Dedifferentiated amniotic fluid mesenchymal stem cell (primary cell): ENCODE measurements at regions not wholly inside any gene's neighbourhood (a gene's known extent, or its start where the extent isn't known, plus 50 kb on each side); places are given as distances from the start of the nearest gene placed in this dataset.
A peak's percentile ranks its signal among the peaks of the same experiment; 100 is the strongest.
"Not testable (repeated sequence)": the region's sequence is repeated elsewhere in the genome, so short reads cannot be mapped to it uniquely, and the experiment has no call there.

Source experiments
- DNase-seq: peaks from one replicate; pipeline ENCODE4 v3.0.0-alpha.2; 2016; ENCODE audit errors: extremely low spot score

- DNase-seq: no peak
Observed at GRCh38 chr3:153370680-153371079, 208.7 kb downstream of the RAP2B start.

GRCh38 chr3:153372326-153372725 lies 210.3 kb downstream of the RAP2B start:
- no peak for DNase-seq

DNA sequence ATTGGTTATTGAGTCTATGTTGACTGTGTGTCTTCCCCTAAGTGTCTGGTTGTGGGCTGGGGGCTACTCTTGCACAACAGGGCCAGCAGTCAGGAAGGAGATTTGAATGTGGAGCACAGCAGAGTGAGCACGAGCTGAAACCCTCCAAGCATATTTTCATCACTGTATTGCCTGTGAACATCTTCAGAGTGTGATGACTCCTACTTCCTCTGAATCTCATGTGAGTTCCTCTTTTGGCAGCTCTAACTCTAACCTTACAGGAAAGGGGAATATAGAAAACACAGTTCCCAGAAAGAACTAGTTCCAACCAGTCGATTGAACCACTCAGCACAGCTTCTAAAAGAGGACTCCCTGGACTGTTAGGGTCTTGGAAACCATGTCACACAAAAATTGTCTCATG lies 211.6 kb downstream of the RAP2B start:
- no peak for DNase-seq

- not testable (repeated sequence) for DNase-seq
Observed at GRCh38 chr3:153378366-153378765, 216.3 kb downstream of the RAP2B start.

GRCh38 chr3:153379516-153379915 lies 217.5 kb downstream of the RAP2B start:
- DNase-seq: peak; percentile 16

- no peak for DNase-seq
Observed at GRCh38 chr3:153385343-153385742, 223.3 kb downstream of the RAP2B start.

GRCh38 chr3:153392363-153392762 lies 230.3 kb downstream of the RAP2B start:
- no peak for DNase-seq

DNA sequence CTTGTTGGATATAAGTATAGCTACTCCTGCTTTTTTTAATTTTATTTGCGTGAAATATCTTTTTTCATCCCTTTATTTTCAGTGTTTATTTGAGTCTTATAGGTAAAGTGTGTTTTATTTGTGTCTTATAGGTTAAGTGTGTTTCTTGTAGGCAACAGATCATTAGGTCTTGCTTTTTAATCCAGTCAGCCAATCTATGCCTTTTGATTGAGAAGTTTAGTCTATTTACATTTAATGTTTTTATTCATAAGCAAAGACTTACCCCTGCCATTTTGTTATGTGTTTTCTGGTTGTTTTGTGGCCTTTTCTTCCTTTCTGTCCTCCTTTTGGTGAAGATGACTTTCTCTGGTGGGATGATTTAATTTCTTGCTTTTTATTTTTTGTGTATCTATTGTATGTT lies 232.0 kb downstream of the RAP2B start:
- no peak for DNase-seq

GRCh38 chr3:153396581-153396980 lies 234.6 kb downstream of the RAP2B start:
- DNase-seq: no peak

DNA sequence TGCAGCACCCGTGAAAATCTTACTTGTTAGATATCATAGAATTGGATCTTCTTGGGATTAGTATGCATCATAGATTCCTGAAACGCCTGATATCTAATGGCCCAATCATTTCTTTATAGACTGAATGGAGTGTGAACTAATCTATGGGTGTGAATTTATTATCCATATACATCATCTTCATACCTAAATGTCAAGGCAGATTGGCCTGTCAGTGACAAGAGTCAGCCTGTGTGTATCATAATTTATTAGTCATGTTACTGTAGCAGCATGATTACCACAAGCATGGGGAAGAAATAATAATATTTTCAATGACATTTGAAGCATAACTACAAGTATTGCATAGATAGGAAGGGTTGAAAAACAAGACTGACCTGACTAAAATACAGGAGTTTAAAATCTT lies 235.8 kb downstream of the RAP2B start:
- DNase-seq: no peak

- DNase-seq: no peak
Observed at GRCh38 chr3:153399636-153400035, 237.6 kb downstream of the RAP2B start.

- no peak for DNase-seq
Observed at GRCh38 chr3:153400641-153401040, 238.6 kb downstream of the RAP2B start.

DNA sequence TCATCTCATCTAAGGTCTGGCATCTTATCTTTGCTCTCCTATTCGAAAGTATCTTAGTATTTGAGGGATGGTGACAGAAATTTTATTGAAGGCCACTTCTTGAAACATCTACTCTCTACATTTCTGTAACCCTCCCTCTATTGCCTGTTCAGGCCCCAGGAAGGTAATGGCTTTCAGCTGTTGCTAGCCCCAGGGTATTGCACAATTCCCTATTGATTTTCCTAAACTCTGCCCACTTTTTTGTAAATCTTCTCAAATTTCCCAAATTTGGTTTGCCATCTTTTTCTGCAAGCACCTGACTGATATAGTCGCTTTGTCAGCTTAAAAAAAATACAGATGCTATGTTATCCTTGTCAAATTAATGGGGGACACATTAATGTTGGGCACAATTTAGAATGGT lies 242.1 kb downstream of the RAP2B start:
- no peak for DNase-seq

GRCh38 chr3:153405320-153405719 lies 243.3 kb downstream of the RAP2B start:
- DNase-seq: not testable (repeated sequence)

- no peak for DNase-seq
Observed at GRCh38 chr3:153410517-153410916, 248.5 kb downstream of the RAP2B start.

DNA sequence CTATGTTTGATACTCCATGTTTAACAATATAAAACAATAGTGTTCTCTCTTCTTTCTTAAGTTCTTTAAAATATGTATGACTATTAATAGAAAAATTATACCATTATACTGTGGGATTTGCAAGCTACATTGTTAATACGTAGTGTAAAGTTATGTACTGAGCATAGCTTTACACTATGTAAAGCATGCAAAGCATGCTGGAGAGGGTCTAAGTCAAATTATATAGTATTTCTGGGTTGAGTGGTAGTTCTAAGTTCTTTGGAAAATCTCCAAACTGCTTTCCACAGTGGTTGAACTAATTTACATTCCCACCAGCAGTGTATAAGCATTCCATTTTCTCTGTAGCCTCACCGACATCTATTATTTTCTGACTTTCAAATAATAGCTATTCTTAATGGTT lies 253.0 kb downstream of the RAP2B start:
- DNase-seq: no peak

DNA sequence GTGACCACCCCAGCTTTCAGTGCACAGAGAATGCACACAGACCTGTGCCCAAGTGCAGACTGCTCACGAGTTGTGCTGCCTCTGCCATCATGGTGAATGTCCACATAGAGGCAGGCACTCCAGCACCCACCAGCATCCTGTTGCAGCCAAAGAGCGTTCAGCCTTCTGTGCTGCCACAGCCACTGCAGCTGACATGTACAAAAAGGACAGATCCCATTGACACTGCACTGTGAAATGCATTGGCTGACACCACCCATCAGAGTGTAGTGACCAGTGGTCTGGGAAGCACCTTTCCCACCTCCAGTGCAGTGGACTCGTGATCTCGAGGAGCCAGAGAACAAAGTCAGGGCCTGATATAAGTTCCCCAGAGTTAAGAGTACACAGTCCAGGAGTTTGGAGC lies 260.3 kb downstream of the RAP2B start:
- no peak for DNase-seq

DNA sequence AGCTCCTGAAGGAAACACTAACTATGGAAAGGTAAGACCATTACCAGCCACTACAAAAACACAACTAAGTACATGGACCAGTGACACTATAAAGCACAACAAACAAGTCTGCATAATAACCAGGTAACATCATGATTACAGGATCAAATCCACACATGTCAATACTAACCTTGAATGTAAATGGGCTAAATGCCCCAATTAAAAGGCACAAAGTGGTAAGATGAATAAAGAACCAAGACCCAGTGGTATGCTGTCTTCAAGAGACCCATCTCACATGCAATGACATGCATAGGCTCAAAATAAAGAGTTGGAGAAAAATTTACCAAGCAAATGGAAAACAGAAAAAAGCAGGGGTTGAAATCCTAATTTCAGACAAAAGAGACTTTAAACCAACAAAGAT lies 261.8 kb downstream of the RAP2B start:
- not testable (repeated sequence) for DNase-seq

DNA sequence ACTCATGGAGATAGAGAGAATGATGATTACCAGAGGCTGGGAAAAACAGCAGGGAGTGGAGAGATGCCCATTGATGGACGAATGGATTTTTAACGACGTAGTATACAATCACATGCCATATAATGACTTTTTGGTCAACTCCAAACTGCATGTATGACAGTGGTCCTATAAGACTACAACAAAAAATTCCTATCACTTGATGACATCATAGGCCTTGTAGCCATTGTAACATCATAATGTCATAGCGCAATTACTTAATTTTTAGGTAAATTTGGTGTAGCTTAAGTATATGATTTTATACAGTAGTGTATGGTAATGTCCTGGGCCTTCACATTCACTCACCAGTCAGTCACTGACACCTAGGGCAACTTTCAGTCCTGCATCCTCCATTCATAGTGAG lies 264.3 kb downstream of the RAP2B start:
- no peak for DNase-seq

GRCh38 chr3:153426803-153427202 lies 264.8 kb downstream of the RAP2B start:
- DNase-seq: no peak

DNA sequence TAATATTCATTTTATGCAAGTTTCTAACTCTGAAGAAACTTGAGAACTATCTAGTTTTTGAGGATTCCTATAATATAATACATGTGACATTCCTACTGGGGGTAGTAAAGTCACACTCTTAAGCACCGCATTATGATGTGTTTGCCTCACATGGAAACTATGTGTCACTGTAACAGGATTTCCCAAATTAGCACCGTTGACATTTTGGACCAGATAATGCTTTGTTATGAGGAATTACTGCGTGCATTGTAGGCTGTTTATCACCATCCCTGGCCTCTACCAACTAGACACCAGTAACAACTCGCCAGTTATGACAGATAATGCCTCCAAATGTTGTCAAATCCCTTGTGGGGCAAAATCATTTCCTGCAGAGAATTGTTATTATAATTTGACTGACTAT lies 267.8 kb downstream of the RAP2B start:
- no peak for DNase-seq

- no peak for DNase-seq
Observed at GRCh38 chr3:153431076-153431475, 269.1 kb downstream of the RAP2B start.

DNA sequence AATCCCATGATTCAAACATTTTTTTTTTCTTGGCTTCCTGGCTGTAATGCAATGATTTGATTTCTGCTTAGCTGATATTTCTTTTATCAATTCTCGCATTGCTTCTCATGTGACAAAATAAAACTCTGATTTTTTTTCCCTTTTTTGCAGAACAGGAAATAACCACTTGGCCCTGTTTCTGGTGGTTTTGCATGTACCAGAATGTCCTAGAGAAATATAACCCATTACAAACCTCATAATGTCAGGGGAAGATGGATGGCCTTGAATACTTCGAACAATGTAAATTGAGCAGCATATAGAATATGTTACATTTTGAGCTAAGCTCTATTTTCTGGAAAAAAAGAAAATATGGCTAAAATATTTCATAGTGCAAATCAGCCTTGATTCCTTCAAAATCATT lies 275.6 kb downstream of the RAP2B start:
- no peak for DNase-seq

- DNase-seq: no peak
Observed at GRCh38 chr3:153438271-153438670, 276.2 kb downstream of the RAP2B start.

DNA sequence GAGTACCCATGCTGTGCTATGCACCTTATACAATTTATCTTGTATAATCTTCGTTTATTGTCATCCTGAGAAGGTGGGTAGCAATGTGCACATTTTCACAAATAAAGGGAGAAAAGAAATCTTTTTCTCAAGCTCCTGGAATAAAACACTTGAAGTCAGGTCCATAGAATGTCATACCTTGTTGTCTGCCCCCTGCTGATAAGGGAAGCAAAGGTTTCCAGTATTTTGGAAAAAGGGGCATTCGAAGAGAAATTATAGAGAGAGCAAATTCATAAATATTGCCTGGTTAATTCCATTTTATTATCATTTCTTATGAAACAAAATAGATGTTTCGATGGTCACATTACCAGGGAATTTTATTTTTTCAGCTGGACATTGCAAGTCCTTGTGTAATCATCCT lies 277.8 kb downstream of the RAP2B start:
- DNase-seq: no peak
